ENCODE measurements at regions not wholly inside any gene's neighbourhood (a gene's known extent, or its start where the extent isn't known, plus 50 kb on each side); places are given as distances from the start of the nearest gene placed in this dataset.

DNA sequence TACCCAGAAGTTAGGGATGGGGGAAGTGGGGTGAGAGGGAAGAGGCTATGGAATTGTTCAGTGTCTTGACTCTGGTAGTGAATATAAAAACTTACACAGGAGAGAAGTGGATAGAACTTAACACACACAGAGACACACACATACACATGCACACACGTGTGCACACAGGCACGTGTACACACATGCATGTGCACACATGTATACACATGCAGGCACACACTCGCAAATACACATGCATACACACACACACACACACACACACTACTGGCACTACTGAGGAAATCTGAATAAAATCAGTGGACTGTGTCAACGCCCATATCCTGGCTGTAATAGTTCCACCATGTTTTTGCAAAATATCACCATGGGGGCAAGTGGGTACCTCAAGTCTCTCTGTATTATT is 107.9 kb downstream of the IRS2 start:
- TF ChIP-seq, protein P1, sequence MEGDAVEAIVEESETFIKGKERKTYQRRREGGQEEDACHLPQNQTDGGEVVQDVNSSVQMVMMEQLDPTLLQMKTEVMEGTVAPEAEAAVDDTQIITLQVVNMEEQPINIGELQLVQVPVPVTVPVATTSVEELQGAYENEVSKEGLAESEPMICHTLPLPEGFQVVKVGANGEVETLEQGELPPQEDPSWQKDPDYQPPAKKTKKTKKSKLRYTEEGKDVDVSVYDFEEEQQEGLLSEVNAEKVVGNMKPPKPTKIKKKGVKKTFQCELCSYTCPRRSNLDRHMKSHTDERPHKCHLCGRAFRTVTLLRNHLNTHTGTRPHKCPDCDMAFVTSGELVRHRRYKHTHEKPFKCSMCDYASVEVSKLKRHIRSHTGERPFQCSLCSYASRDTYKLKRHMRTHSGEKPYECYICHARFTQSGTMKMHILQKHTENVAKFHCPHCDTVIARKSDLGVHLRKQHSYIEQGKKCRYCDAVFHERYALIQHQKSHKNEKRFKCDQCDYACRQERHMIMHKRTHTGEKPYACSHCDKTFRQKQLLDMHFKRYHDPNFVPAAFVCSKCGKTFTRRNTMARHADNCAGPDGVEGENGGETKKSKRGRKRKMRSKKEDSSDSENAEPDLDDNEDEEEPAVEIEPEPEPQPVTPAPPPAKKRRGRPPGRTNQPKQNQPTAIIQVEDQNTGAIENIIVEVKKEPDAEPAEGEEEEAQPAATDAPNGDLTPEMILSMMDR (IDR thresholded peaks at IDR 0.05; ENCODE audit: borderline replicate concordance, extremely low read depth, low read length, poor library complexity, severe bottlenecking) = no peak
- no peak for TF ChIP-seq EZH2 (IDR thresholded peaks at IDR 0.05; ENCODE audit: borderline replicate concordance, low read depth, low read length, severe bottlenecking)
- no peak for ATAC-seq (ENCODE audit: insufficient read depth, low read depth)
- no peak overlapping the region for H3K4me2 ChIP-seq (ENCODE audit: insufficient read depth, low read length)
- no peak overlapping the region for H3K27ac ChIP-seq (ENCODE audit: low read length)
- H3K79me2 ChIP-seq (ENCODE audit: insufficient read depth, low read length) = peaks cover 73% of the 10 kb centered on the region
- peaks cover 22% of the 10 kb centered on the region; the same call in 1 of the 2 replicates for H4K20me1 ChIP-seq (ENCODE audit: insufficient read depth, low read length)
- H2AFZ ChIP-seq (ENCODE audit: low read depth, low read length) = no peak overlapping the region
- DNase-seq = no peak
- no peaks in the 10 kb centered on the region for H3K4me1 ChIP-seq (ENCODE audit: insufficient read depth, low read length)
- H3K36me3 ChIP-seq (ENCODE audit: insufficient read depth, low read length) = peaks cover 38% of the 10 kb centered on the region
- H3K27me3 ChIP-seq (ENCODE audit: insufficient read depth, low read length, poor library complexity) = no peaks in the 10 kb centered on the region
- H3K9ac ChIP-seq (ENCODE audit: low read depth, low read length) = no peak overlapping the region
- H3K4me3 ChIP-seq (ENCODE audit: low read depth in 1 of 2, low read length in 2 of 2) = no peak overlapping the region
- H3K9me3 ChIP-seq (ENCODE audit: insufficient read depth, low read length, severe bottlenecking) = no peaks in the 10 kb centered on the region

DNA sequence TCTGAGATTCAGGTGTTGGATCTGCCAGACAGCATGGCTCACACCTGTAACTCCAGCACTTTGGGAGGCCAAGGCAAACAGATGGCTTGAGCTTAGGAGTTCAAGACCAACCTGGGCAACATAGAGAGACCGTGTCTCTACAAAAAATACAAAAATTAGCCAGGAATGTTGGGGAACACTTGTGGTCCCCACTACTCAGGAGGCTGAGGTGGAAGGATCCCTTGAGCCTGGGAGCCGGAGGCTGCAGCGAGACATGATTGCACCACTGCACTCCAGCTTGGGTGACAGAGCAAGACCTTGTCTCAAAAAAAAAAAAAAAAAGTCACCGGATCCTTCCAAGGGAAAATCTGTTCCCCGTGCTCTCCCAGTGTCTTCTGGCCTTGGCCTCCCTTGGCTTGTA is 109.2 kb downstream of the IRS2 start:
- ATAC-seq (ENCODE audit: insufficient read depth, low read depth) = no peak
- TF ChIP-seq, protein P1 (IDR thresholded peaks at IDR 0.05; ENCODE audit: borderline replicate concordance, extremely low read depth, low read length, poor library complexity, severe bottlenecking) = no peak
- TF ChIP-seq EZH2 (IDR thresholded peaks at IDR 0.05; ENCODE audit: borderline replicate concordance, low read depth, low read length, severe bottlenecking) = no peak
- peaks cover 71% of the 10 kb centered on the region for H3K79me2 ChIP-seq (ENCODE audit: insufficient read depth, low read length)

DNA sequence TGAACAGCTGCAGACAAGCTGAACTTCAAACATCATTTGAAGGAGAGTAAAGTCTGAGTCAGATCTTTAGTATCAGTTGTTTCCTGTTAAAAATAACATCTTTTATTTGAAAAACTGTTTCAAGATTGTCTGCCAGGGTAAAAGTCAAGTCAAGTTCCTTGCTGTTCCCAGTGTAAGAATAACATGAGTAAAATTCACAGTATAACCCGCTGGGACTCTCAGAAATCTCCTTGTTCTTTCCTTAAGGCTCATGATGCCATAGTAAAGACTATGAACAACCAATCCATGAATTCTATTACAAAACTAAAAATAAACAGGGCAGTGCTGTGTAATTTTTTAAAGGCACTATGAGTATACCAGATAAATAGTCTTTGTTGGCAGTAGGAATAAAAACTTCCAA is 112.9 kb downstream of the IRS2 start:
- no peaks in the 10 kb centered on the region for H3K9me3 ChIP-seq (ENCODE audit: insufficient read depth, low read length, severe bottlenecking)
- peaks cover 7% of the 10 kb centered on the region for H3K4me1 ChIP-seq (ENCODE audit: insufficient read depth, low read length)
- DNase-seq = no peak
- H2AFZ ChIP-seq (ENCODE audit: low read depth, low read length) = no peak overlapping the region
- peaks cover 79% of the 10 kb centered on the region for H3K79me2 ChIP-seq (ENCODE audit: insufficient read depth, low read length)
- H3K9ac ChIP-seq (ENCODE audit: low read depth, low read length) = no peak overlapping the region
- no peak overlapping the region for H3K27ac ChIP-seq (ENCODE audit: low read length)
- H3K36me3 ChIP-seq (ENCODE audit: insufficient read depth, low read length) = peaks cover 32% of the 10 kb centered on the region
- H4K20me1 ChIP-seq (ENCODE audit: insufficient read depth, low read length) = peaks cover 27% of the 10 kb centered on the region
- no peak overlapping the region for H3K4me2 ChIP-seq (ENCODE audit: insufficient read depth, low read length)
- no peak overlapping the region for H3K4me3 ChIP-seq (ENCODE audit: low read depth in 1 of 2, low read length in 2 of 2)
- H3K27me3 ChIP-seq (ENCODE audit: insufficient read depth, low read length, poor library complexity) = no peaks in the 10 kb centered on the region
- no peak for ATAC-seq (ENCODE audit: insufficient read depth, low read depth)
- TF ChIP-seq EZH2 (IDR thresholded peaks at IDR 0.05; ENCODE audit: borderline replicate concordance, low read depth, low read length, severe bottlenecking) = no peak
- TF ChIP-seq, protein P1 (IDR thresholded peaks at IDR 0.05; ENCODE audit: borderline replicate concordance, extremely low read depth, low read length, poor library complexity, severe bottlenecking) = no peak

More for the DNA sequence above, 109.2 kb downstream of the IRS2 start:
- no peak overlapping the region for H2AFZ ChIP-seq (ENCODE audit: low read depth, low read length)
- H3K4me3 ChIP-seq (ENCODE audit: low read depth in 1 of 2, low read length in 2 of 2) = no peak overlapping the region
- H3K4me2 ChIP-seq (ENCODE audit: insufficient read depth, low read length) = no peak overlapping the region
- H3K27ac ChIP-seq (ENCODE audit: low read length) = no peak overlapping the region
- H3K27me3 ChIP-seq (ENCODE audit: insufficient read depth, low read length, poor library complexity) = no peaks in the 10 kb centered on the region
- no peak for DNase-seq
- no peaks in the 10 kb centered on the region for H3K9me3 ChIP-seq (ENCODE audit: insufficient read depth, low read length, severe bottlenecking)
- peaks cover 32% of the 10 kb centered on the region for H3K36me3 ChIP-seq (ENCODE audit: insufficient read depth, low read length)
- H3K4me1 ChIP-seq (ENCODE audit: insufficient read depth, low read length) = no peaks in the 10 kb centered on the region
- peaks cover 15% of the 10 kb centered on the region; the same call in 1 of the 2 replicates for H4K20me1 ChIP-seq (ENCODE audit: insufficient read depth, low read length)
- H3K9ac ChIP-seq (ENCODE audit: low read depth, low read length) = no peak overlapping the region

DNA sequence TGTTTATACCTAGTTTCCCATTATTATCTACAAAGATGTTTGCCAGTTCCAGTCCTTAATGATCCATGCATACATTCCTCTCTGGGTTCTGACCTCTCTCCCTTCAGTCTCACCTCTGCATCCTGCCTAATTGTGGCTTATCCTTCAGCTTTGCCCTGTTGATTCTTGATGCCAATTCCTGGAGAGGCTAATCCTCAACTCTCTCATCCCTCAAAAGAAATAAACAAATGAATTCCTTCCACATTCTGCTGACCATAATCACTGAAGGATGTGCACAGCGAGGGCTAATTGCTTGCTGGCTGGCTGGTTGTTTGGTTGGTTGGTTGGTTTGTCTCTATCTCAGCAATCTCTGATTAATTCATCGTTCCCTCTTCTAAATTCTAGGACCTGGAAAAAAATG is 113.8 kb downstream of the IRS2 start:
- TF ChIP-seq, protein P1 (IDR thresholded peaks at IDR 0.05; ENCODE audit: borderline replicate concordance, extremely low read depth, low read length, poor library complexity, severe bottlenecking) = no peak
- TF ChIP-seq EZH2 (IDR thresholded peaks at IDR 0.05; ENCODE audit: borderline replicate concordance, low read depth, low read length, severe bottlenecking) = no peak
- H2AFZ ChIP-seq (ENCODE audit: low read depth, low read length) = no peak overlapping the region
- 0 out of 2 replicates have a peak overlapping the region, but pooled peaks have one; percentile 7 for H3K27ac ChIP-seq (ENCODE audit: low read length)
- no peaks in the 10 kb centered on the region for H3K27me3 ChIP-seq (ENCODE audit: insufficient read depth, low read length, poor library complexity)
- H3K4me3 ChIP-seq (ENCODE audit: low read depth in 1 of 2, low read length in 2 of 2) = no peak overlapping the region
- DNase-seq (no peak), ATAC-seq (ENCODE audit: insufficient read depth, low read depth) (no peak)
- no peak overlapping the region for H3K4me2 ChIP-seq (ENCODE audit: insufficient read depth, low read length)
- no peak overlapping the region for H3K9ac ChIP-seq (ENCODE audit: low read depth, low read length)
- no peaks in the 10 kb centered on the region for H3K9me3 ChIP-seq (ENCODE audit: insufficient read depth, low read length, severe bottlenecking)
- peaks cover 25% of the 10 kb centered on the region for H4K20me1 ChIP-seq (ENCODE audit: insufficient read depth, low read length)
- H3K79me2 ChIP-seq (ENCODE audit: insufficient read depth, low read length) = peaks cover 79% of the 10 kb centered on the region
- H3K36me3 ChIP-seq (ENCODE audit: insufficient read depth, low read length) = peaks cover 29% of the 10 kb centered on the region
- H3K4me1 ChIP-seq (ENCODE audit: insufficient read depth, low read length) = peaks cover 7% of the 10 kb centered on the region

Measured in DND-41 (cell line).